Smooth muscle cell (in vitro differentiated cells): ENCODE measurements at regions not wholly inside any gene's neighbourhood (a gene's known extent, or its start where the extent isn't known, plus 50 kb on each side); places are given as distances from the start of the nearest gene placed in this dataset.

Source experiments
- DNase-seq: peaks from one replicate; lab custom pipeline; 2025; ENCODE audit not compliant: unreplicated experiment; lab: John Stamatoyannopoulos, UW
- H2AFZ ChIP-seq: fragments of 200-600 bp; sonication (generic); 2 replicates; pipeline ENCODE4 v1.6.0; 2016; ENCODE audit warnings: antibody characterized with exemption, low read depth, mild to moderate bottlenecking
- H3F3A ChIP-seq: fragments of 200-600 bp; sonication (generic); 2 replicates; pipeline ENCODE4 v1.6.0; 2017; ENCODE audit warnings: antibody characterized with exemption, low read depth
- H3K27ac ChIP-seq: fragments of 200-600 bp; sonication (generic); 2 replicates; pipeline ENCODE4 v1.5.1; 2016; ENCODE audit warnings: low read depth, mild to moderate bottlenecking
- H3K27me3 ChIP-seq: fragments of 200-600 bp; sonication (generic); 2 replicates; pipeline ENCODE4 v1.6.1; 2016; ENCODE audit warnings: low read depth, mild to moderate bottlenecking
- H3K36me3 ChIP-seq: fragments of 200-600 bp; sonication (generic); 2 replicates; pipeline ENCODE4 v1.5.1; 2016; ENCODE audit warnings: low read depth
- H3K4me1 ChIP-seq: fragments of 200-600 bp; sonication (generic); 2 replicates; pipeline ENCODE4 v1.5.1; 2016; ENCODE audit warnings: low read depth
- H3K4me2 ChIP-seq: fragments of 200-600 bp; sonication (generic); 2 replicates; pipeline ENCODE4 v1.6.0; 2016; ENCODE audit warnings: mild to moderate bottlenecking
- H3K4me3 ChIP-seq: fragments of 200-600 bp; sonication (generic); 2 replicates; pipeline ENCODE4 v1.5.1; 2016; ENCODE audit warnings: mild to moderate bottlenecking
- H3K79me2 ChIP-seq: fragments of 200-600 bp; sonication (generic); 2 replicates; pipeline ENCODE4 v1.6.0; 2016; ENCODE audit warnings: low read depth, mild to moderate bottlenecking
- H3K9ac ChIP-seq: fragments of 200-600 bp; sonication (generic); 2 replicates; pipeline ENCODE4 v1.6.0; 2016; ENCODE audit warnings: low read depth
- H3K9me3 ChIP-seq: fragments of 200-600 bp; sonication (generic); replicated peaks from 2 replicates; pipeline ENCODE4 v1.5.1; 2016; ENCODE audit warnings: low read depth
- H4K20me1 ChIP-seq: fragments of 200-600 bp; sonication (generic); 2 replicates; pipeline ENCODE4 v1.6.0; 2016; ENCODE audit warnings: low read depth
- CTCF ChIP-seq: fragments of 200-600 bp; sonication (generic); IDR thresholded peaks from 2 replicates; pipeline ENCODE4 v1.5.1; 2017; ENCODE audit warnings: borderline replicate concordance, mild to moderate bottlenecking, antibody characterized with exemption; ENCODE audit not compliant: insufficient read depth, poor library complexity, severe bottlenecking
- WGBS: methylation state at CpG from one replicate; pipeline ENCODE4 v1.1.7; 2016; ENCODE audit warnings: low lambda C conversion rate; 5-methylcytosine and 5-hydroxymethylcytosine counted together

- WGBS: 70% methylated on average over 3 of the region's 3 CpGs
Measured at GRCh38 chr17:14826358-14826757, 438.8 kb downstream of the PMP22 start.

DNA sequence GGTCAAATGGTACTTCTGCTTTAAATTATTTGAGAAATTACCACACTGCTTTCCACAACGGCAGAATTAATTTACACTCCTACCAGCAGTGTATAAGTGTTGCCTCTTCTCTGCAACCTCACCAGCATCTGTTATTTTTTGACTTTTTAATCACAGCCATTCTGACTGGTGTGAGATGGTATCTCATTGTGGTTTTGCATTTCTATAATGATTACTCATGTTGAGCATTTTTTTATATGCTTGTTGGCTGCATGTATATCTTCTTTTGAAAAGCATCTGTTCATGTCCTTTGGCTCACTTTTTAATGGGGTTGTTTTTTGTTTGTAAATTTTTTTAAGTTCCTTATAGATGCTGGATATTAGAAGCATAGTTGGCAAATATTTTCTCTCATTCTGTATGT, 446.7 kb downstream of the PMP22 start:
- Histone ChIP-seq H3K9me3 (peaks cover 1% of the 10 kb centered on the region), H2AFZ (no peak overlapping the region), H3K27me3 (no peaks in the 10 kb centered on the region), H3K4me2 (no peak overlapping the region), H3K4me1 (no peaks in the 10 kb centered on the region), H3K36me3 (no peaks in the 10 kb centered on the region), H3F3A (no peaks in the 10 kb centered on the region), H3K27ac (no peak overlapping the region), H3K4me3 (no peak overlapping the region), H4K20me1 (no peaks in the 10 kb centered on the region), H3K9ac (no peak overlapping the region), H3K79me2 (no peaks in the 10 kb centered on the region)
- whole genome bisulfite sequencing: 88% methylated on average over 1 of the region's 1 CpG
- no peak for DNase-seq
- TF ChIP-seq CTCF: no peak

More at GRCh38 chr17:14826358-14826757, 438.8 kb downstream of the PMP22 start:
- no peak for DNase-seq
- H3K79me2 ChIP-seq: no peaks in the 10 kb centered on the region
- no peaks in the 10 kb centered on the region for H4K20me1 ChIP-seq
- H3K9ac ChIP-seq: no peak overlapping the region
- peaks cover 4% of the 10 kb centered on the region for H3K27me3 ChIP-seq
- H3K36me3 ChIP-seq: no peaks in the 10 kb centered on the region
- H3K9me3 ChIP-seq: peaks cover 6% of the 10 kb centered on the region
- H2AFZ ChIP-seq: no peak overlapping the region
- TF ChIP-seq CTCF: no peak
- no peaks in the 10 kb centered on the region for H3F3A ChIP-seq
- H3K4me1 ChIP-seq: no peaks in the 10 kb centered on the region
- H3K27ac ChIP-seq: no peak overlapping the region
- no peak overlapping the region for H3K4me3 ChIP-seq
- no peak overlapping the region for H3K4me2 ChIP-seq

DNA sequence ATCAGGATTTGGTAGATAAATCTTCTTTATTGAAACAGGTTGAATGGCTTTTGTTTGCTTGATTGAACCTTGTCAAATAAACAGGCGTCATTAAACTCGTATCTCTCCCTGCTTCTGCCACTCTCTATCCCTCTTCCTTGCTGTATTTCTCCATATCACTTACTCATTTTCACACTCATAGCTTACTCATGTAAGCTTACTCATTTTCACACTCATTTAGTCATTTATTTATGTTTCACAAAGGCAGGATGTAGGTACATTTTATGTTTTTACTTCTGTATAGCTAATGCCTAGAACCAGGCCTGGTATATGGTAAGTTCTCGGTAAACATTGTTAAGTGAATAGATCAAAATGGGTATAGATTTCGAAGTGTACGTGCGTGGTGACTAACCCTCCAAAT, 450.0 kb downstream of the PMP22 start:
- no peaks in the 10 kb centered on the region for H3F3A ChIP-seq
- WGBS: 88% methylated on average over 6 of the region's 6 CpGs

More for the DNA sequence above, 450.0 kb downstream of the PMP22 start:
- no peaks in the 10 kb centered on the region for H3K27me3 ChIP-seq
- no peaks in the 10 kb centered on the region for H3K9me3 ChIP-seq
- H3K36me3 ChIP-seq: no peaks in the 10 kb centered on the region
- TF ChIP-seq CTCF: no peak
- H3K4me2 ChIP-seq: no peak overlapping the region
- H3K4me1 ChIP-seq: no peaks in the 10 kb centered on the region
- no peak overlapping the region for H2AFZ ChIP-seq
- H3K79me2 ChIP-seq: no peaks in the 10 kb centered on the region
- no peak overlapping the region for H3K27ac ChIP-seq
- H3K4me3 ChIP-seq: no peak overlapping the region
- H3K9ac ChIP-seq: no peak overlapping the region
- H4K20me1 ChIP-seq: no peaks in the 10 kb centered on the region
- no peak for DNase-seq
